ENCODE measurements at regions not wholly inside any gene's neighbourhood (a gene's known extent, or its start where the extent isn't known, plus 50 kb on each side); places are given as distances from the start of the nearest gene placed in this dataset.

DNA sequence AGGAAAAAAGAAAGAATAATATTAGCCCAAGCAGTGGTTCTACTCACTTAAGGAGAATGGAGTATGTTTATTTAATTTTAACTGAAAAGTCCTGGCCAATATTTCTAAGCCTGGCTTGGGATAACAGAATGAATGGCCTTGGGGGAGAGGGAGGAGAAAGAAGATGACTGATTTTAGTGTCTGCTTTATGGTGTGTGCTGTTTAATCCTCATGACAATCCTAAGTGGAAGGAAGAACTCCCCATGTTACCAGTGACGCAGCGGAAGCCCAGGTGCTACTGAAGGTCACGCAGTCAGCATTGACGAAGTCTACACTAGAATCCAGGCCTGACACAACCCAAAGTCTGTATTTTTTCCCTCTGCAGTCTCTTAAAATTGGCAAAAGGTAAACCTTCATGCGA, 50.5 kb downstream of the PALM2AKAP2 start:
- no peak for DNase-seq (ENCODE audit: extremely low read depth in 1 of 2, low read depth in 1 of 2)

DNA sequence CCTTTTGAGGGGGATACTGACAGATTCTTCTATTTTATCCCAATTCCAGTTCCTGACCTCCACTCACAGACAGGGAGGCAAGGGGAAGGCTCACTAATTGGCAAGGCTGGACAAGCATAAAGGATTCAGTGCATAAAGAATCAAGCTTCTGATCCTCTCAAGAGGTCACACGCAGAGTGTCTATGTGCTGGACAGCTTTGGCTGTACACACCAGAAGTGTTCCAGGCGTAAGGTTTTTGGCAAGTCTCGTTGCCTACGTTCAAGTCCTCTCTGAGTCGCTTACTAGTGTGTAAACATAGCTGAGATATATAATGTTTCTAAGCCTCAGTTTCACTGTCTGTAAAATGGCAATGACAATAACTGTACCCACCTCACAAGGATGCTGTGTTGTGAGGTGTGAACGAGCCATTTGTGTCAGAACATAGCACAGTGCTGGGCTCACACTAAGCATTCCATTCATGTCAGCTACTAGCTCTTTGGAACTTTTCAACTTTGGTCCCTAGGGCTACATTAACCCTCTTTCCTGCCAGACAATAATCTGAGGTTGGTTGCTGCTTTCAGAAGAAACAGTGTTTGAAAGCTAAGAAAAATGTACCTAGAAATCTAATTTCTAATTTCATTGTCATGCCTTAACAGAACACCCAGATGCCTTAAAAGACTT, 52.1 kb downstream of the PALM2AKAP2 start:
- no peak for DNase-seq (ENCODE audit: extremely low read depth in 1 of 2, low read depth in 1 of 2)

DNA sequence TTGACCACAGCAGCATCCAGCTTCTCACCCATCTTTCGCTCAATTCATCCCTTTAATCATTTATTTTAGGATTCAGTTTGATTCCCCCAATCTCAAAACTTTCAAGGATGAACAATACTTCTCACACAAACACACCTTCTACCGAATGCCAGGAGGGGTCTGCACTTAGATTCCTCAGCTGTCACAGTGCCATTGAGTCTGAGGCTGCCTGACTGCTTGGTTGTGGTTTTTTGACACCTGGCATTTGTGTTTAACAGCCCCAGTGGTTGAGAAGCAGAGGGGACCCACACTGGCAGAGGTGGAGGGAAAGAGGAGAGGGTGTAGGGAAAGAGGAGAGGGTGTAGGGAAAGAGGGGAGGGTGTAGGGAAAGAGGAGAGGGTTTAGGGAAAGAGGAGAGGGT, 54.9 kb downstream of the PALM2AKAP2 start:
- DNase-seq (ENCODE audit: extremely low read depth in 1 of 2, low read depth in 1 of 2), result no peak

DNA sequence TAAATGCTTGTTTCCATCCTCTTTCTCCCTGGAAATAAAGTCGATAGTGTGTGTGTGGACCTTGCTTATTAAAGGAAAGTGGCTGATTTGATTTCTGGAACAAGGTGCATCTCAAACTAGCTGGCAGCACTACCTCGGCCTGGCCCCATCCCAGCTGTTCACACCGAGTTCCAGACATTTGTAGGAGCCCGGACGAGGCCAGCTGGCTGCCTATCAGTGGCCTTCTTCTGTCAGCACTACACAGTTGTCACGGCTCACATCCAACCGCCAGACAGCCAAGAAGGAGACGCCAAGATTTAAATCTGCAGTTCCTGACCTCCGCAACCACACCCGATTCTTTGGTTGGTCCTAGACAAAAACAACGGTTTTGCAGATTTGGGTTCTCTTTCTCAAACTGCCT, 63.6 kb downstream of the PALM2AKAP2 start:
- no peak for DNase-seq (ENCODE audit: extremely low read depth in 1 of 2, low read depth in 1 of 2)

DNA sequence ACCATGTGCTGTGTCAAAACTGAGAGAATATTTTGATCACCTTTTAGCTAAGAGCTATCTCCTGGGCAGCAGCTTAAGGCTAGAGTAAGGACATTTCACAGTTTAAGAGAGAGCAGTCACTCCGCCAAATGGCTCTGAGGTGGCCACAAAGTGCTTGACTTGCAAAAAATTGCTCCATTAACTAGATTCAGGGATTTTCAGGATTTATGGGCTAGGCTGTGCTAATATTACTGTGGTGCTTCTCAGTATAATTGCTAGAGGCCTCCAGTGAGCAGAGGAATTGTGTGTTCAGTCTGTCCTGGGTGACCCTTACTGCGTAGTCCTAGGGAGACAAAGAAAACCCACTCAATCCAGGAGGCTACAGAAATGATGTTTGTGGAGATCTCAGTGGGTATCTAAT, 65.2 kb downstream of the PALM2AKAP2 start:
- DNase-seq (ENCODE audit: extremely low read depth in 1 of 2, low read depth in 1 of 2), result no peak

DNA sequence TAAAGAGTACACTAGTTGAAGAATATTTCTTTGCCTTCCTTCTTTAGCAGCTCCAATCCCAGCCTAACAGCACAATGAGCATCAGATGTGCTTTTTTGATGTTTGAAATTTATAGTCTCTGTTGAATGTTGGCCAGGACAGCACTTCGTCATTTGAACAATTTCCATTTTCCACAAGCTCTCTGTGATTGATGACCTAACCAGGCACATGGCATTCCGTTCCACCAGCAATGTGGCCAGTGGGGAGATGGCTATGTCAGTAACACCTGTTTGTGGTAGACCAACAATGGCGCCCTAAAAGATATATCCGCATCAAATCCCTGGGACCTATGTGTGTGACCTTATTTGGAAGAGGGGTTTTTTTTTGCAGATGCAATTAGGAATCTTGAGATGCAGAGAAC, 66.8 kb downstream of the PALM2AKAP2 start:
- no peak for DNase-seq (ENCODE audit: extremely low read depth in 1 of 2, low read depth in 1 of 2)

DNA sequence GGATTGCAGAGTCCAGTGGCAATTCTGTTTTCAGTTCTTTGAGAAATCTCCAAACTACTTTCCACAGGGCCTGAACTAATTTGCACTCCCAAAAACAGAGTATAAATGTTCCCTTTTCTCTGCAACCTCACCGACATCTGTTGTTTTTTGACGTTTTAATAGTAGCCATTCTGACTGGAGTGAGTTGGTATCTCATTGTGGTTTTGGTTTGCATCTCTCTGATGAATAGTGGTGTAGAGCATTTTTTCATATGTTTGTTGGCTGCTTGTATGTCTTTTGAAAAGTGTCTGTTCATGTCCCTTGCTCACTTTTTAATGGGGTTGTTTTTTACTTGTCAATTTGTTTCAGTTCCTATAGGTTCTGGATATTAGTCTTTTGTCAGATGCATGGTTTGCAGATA, 72.6 kb downstream of the PALM2AKAP2 start:
- DNase-seq (ENCODE audit: extremely low read depth in 1 of 2, low read depth in 1 of 2), result no peak

DNA sequence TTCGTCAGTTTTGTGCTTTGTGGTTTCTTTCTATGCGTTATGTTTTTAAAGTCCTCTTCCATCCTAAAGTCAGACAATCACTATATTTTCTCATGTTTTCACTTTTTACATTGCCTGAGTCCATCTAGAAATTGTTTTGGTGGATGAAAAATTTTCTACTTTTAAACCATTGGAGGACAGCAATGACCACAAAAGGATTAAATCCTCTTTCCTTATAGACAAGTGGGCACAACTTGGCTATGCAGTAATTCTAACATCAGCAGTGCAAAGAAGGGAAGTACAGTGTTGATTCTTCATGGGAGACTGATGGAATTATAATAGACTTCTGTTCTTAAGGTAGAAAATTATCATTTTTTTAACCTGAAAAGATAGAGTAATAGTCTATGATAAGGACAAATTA, 75.5 kb downstream of the PALM2AKAP2 start:
- no peak for DNase-seq (ENCODE audit: extremely low read depth in 1 of 2, low read depth in 1 of 2)

DNA sequence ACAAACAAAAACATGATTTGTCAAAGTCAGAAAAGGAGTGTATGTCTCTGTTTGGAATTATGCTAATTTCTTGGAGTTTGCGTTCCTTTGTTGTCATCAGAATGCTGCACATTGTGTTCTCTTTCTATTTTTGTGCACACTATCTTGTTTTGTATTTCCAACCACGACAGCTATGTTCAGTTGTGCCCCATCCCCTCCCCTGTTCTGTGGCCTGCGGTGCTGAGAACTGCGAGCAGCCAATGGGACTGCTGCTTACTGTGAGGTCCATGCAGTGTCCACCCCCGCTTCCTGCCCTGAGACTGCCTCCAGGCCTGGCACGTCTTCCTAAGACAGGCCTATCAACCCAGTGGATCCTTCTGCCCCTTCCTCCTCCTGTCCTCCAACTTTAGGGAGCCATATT, 76.8 kb downstream of the PALM2AKAP2 start:
- DNase-seq (ENCODE audit: extremely low read depth in 1 of 2, low read depth in 1 of 2), result no peak

DNA sequence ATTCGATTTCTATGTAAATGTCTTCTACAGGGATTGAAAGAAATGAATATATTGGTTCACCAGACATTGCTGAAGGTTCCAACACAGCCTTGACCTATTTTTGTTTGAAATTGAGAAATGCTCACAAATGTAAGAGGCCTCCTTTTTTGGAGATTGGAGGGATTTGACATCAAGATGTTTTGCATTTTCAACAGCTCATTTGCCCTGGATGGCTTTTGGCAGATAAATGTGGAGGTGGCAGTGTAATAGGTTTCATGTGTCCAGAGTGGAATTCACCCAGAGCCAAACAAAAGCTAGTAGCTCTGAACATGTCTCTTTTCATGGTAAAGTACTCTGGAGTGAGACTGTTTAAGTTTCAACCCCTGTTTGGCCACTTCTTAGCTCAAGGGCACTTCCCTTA, 77.3 kb downstream of the PALM2AKAP2 start:
- no peak for DNase-seq (ENCODE audit: extremely low read depth in 1 of 2, low read depth in 1 of 2)

DNA sequence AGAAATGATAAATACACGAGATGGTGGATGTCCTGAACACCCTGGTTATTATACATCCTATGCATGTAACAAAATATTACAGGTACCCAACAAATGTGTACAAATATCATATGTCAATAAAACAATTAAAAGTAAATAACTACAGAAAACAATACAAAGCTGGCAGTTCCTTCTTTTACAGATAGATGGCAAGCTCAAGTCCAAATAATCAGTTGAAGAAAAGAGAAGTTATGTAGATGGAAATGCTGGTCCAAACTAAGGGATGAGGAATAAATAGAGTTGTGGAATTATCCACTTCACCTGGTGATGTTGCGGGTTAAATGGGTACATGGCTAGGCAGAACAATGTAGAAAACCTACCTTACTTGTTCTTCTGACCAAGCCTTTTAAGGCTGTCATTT, 79.4 kb downstream of the PALM2AKAP2 start:
- no peak for DNase-seq (ENCODE audit: extremely low read depth in 1 of 2, low read depth in 1 of 2)

DNA sequence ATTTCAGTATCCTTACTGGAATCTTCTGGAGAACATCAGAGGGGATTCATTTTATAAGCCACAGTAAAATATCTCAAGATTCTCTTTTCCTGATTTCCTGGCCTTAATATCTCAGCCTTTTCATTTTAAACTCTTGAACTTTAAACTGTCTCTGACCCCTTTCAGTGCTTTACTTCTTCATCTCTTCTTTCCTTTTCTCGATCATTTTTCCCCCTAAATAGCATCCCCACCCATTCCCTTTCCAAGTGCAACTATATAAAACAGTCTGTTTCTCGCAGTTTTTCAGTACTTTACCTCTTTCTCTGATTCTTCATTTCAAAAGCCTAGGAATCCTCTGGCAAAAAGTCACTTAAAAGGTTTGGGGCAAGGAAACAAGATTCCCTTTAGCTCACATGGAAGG, 80.5 kb downstream of the PALM2AKAP2 start:
- DNase-seq (ENCODE audit: extremely low read depth in 1 of 2, low read depth in 1 of 2), result no peak

DNA sequence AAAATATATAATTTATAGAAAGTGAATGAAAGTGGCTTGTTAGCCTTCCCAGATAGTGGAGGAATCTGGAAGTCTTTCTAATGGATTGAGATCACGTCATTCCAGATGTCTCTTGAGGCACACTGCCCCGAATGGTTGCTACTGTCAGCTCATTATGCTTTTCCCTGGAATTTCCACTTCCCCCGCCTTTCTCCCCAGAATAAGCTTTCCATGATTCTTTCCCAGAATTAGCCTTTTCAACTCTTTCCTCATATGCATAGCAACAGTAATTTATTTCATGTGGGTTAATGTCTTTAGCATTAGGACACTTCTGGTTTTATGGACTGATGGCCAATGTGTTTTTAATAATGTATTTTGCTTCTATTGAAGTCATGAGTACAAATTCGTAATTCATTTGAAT, 81.5 kb downstream of the PALM2AKAP2 start:
- DNase-seq (ENCODE audit: extremely low read depth in 1 of 2, low read depth in 1 of 2), result no peak

DNA sequence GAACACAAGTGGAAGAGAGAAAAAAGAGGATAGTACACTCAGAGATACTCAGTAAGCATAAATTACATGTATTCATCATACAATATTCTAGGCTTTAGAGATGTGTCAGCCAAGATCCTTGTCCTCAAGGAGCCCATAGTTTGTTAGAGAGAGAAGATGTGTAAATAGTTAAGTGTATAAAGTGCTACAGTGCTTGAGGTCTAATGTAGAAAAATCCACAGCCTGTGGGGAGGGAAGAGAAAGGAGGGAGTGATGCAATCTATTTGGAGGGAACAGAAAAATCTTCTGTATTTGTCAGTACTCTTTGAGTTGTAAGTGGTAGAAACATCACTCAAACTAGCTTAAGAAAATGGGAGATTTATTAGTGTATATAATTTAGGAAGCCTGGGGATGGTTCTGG, 81.9 kb downstream of the PALM2AKAP2 start:
- no peak for DNase-seq (ENCODE audit: extremely low read depth in 1 of 2, low read depth in 1 of 2)

DNA sequence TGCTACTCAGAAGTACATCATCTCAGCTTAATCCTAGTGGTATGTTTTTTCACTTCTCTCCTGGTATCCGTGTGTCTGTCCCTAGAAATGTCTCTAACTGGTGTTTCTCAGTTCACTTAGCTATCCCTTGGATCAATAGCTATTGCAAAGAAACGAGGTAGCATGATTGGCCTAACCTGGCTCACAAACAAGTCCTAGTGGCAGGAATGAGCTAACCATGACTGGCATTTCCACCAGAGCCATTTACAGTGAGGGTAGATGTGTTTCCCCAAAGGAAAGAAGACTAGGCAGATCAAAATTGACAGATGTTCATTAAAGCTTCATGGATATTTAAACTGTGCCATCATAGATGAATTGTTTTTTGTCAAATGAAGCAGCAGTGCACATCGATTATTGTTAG, 82.5 kb downstream of the PALM2AKAP2 start:
- no peak for DNase-seq (ENCODE audit: extremely low read depth in 1 of 2, low read depth in 1 of 2)

DNA sequence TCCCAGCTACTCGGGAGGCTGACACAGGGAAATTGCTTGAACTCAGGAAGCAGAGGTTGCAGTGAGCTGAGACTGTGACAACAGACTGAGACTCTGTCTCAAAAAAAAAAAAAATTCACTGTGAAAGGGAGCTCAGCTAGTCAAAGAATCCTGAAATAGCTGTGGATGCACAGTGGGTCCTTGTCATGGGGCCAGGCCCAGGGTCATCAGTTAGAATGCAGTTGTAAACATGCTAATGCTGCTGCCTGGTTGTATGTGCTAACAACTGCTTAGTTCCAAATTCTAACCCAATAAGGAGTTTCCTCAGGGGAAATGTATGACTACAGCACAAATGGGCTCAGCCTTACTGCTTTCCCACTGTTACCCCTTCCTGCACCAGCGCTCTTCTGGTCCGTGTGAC, 84.0 kb downstream of the PALM2AKAP2 start:
- DNase-seq (ENCODE audit: extremely low read depth in 1 of 2, low read depth in 1 of 2), result no peak

DNA sequence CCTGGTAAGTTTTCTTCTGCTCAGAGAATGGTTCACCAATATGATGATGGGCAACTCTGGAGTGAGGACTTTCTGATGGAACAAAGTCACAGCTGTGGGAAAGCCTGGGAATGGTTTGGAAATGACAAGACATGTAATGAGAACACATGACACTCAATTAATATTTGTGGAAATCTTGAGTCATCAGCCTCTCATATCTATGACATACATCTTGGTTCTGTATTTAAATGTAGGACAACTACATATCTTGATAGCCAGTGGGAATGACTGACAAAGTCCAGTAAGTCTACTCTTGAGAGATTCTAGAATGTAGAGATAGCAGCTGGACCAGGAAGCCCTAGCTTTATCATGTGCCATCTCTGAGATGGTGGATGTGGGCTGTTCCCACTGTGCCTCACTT, 85.5 kb downstream of the PALM2AKAP2 start:
- no peak for DNase-seq (ENCODE audit: extremely low read depth in 1 of 2, low read depth in 1 of 2)

DNA sequence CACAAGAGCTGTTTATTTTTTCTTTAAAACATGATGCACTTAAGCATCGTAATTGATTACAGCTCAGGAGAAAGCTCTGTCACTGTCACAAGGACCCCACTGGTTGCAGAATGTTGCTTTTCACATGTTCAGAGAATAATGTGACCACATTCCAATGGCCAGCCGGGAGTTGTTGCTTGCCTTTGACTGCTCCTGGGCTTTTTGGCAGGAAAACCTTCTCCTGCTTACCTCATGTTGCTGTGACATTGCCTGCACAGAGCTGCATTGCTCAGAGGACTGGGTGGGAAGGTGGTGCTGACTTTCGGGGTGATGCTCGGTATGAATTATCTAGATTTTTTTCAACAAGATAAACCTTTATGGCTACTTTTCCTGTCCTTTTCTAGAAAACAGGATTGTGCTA, 88.2 kb downstream of the PALM2AKAP2 start:
- no peak for DNase-seq (ENCODE audit: extremely low read depth in 1 of 2, low read depth in 1 of 2)

DNA sequence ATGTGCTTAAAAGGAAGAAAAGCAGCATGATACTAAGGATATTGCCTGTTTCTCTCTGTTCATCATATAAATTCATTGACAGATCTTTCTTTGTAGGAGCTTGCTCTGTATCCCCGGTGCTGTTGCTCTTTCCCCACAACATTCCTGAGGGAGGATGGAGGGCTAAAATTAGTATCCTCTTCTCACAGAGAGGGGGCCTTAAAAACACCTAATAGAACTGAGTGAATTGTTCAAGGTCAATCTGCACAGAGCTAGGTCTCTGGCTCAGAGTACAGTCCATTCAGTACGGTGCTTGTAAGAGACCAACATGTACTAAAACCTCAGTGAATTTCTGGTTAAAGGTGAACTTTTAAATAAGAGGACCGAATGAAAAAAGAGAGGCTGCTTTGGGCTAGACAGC, 88.7 kb downstream of the PALM2AKAP2 start:
- DNase-seq (ENCODE audit: extremely low read depth in 1 of 2, low read depth in 1 of 2), result no peak

DNA sequence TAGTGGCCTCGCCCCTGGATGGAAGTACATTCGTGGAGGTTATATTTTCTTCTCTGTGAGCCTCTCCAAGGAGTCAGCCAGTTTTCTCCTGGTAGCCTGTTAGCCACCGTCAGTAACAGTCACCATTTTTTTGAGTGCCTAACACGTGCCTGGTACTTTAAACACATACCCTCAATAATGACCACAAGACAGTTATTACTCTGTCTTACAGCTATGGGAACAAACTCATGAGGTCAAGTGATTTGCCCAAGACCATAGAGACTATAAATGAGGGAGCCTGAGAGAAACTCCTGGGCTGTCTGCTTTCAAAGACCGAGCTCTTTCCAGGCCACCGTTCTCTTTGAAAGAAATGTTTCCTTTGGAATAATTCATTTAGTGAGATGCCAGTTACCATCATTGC, 90.4 kb downstream of the PALM2AKAP2 start:
- no peak for DNase-seq (ENCODE audit: extremely low read depth in 1 of 2, low read depth in 1 of 2)

DNA sequence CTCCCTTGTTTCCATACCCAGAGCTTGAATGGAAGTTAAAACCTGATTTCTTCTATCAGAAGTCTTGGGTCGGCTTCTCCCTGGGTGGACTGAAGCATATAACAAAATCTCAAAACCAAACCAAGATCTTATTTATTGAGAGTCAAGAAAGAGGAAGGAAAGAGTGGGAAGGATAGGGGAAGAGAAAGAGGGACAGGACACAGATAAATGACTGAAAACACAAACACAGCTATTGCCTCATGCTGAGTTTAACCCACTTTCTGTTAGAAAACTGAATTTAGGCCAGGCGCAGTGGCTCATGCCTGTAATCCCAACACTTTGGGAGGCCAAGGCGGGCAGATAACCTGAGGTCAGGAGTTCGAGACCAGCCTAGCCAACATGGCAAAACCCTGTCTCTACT, 92.9 kb downstream of the PALM2AKAP2 start:
- no peak for DNase-seq (ENCODE audit: extremely low read depth in 1 of 2, low read depth in 1 of 2)

DNA sequence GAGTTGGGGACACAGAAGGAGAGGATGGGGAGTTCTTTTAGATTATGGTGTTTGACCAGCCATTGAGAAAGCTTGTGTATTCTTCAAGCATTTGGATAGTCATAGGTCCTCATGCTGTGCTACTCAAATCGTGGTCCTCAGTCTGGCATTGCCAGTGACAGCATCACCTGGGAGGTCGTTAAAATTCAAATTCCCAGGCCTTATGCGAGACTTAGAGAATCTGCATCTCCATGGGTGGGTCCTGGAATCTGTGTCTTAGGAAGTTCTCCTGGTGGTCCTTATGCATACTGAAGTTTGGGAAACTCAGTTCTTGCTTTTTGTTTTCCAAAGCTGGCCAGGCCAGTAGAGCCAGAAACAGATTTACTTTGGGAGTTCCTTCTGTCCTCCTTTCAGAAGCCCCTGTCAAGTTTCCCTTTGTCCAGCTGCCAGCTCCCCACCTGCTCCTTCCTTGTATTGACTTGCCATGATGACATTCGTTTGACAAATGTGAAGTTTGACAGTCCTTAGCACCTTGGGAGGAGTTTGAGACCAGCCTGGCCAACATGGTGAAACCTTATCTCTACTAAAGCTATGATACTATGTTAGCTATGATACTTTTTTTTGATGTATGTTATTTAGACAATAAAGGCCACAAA, 95.6 kb downstream of the PALM2AKAP2 start:
- no peak for DNase-seq (ENCODE audit: extremely low read depth in 1 of 2, low read depth in 1 of 2)

Measured in stimulated activated CD8-positive, alpha-beta memory T cell treated with anti-CD3 and anti-CD28 coated beads, Interleukin-7, amount 100 ng/mL, for 48 hours (primary cell).